Lower leg skin (tissue), 3 donors: ENCODE measurements at regions not wholly inside any gene's neighbourhood (a gene's known extent, or its start where the extent isn't known, plus 50 kb on each side); places are given as distances from the start of the nearest gene placed in this dataset.

Experiments
- CTCF ChIP-seq, 3 donors: fragments of 450-650 bp; IDR thresholded peaks; one replicate each; pipeline ENCODE4 v1.5.1; 2016; ENCODE audit warnings: antibody characterized with exemption in 3 of 3, mild to moderate bottlenecking in 3 of 3, moderate library complexity in 2 of 3
- POLR2A ChIP-seq, 2 donors: fragments of 450-650 bp; IDR thresholded peaks; one replicate each; pipeline ENCODE4 v1.6.1; 2016 to 2017; ENCODE audit warnings: antibody characterized with exemption in 2 of 2, mild to moderate bottlenecking in 1 of 2, moderate library complexity in 1 of 2

GRCh38 chr19:33898062-33898677, 101.5 kb downstream of the KCTD15 start:
- TF ChIP-seq CTCF (IDR thresholded peaks at IDR 0.05) = no peak
- TF ChIP-seq POLR2A (IDR thresholded peaks at IDR 0.05) = no peak
